Ascending aorta (tissue), 2 donors: ENCODE measurements at regions not wholly inside any gene's neighbourhood (a gene's known extent, or its start where the extent isn't known, plus 50 kb on each side); places are given as distances from the start of the nearest gene placed in this dataset.

Experiments used
- DNase-seq, 2 donors: peaks; one replicate each; pipeline ENCODE4 v3.0.0-alpha.2; 2019; ENCODE audit warnings: low spot score in 2 of 2
- H3K27ac ChIP-seq, 2 donors: fragments of 200-600 bp; sonication (generic); one replicate each; pipeline ENCODE4 v1.5.1; 2016 to 2017; ENCODE audit warnings: mild to moderate bottlenecking in 1 of 2
- H3K27me3 ChIP-seq: fragments of 200-600 bp; sonication (generic); one replicate; pipeline ENCODE4 v1.5.1; 2017
- H3K36me3 ChIP-seq, 2 donors: fragments of 200-600 bp; sonication (generic); one replicate each; pipeline ENCODE4 v1.5.1; 2016
- H3K4me1 ChIP-seq, 2 donors: fragments of 200-600 bp; sonication (generic); one replicate each; pipeline ENCODE4 v1.5.1; 2016 to 2017; ENCODE audit warnings: mild to moderate bottlenecking in 1 of 2
- H3K4me3 ChIP-seq, 2 donors: fragments of 200-600 bp; sonication (generic); one replicate each; pipeline ENCODE4 v1.5.1; 2016 to 2017; ENCODE audit warnings: mild to moderate bottlenecking in 1 of 2
- H3K9me3 ChIP-seq, 2 donors: fragments of 200-600 bp; sonication (generic); one replicate each; pipeline ENCODE4 v1.5.1; 2016
- CTCF ChIP-seq, 3 experiments: fragments of 200-600 bp in 2 of 3; fragments of 450-650 bp in 1 of 3; sonication (generic) in 2 of 3; IDR thresholded peaks; one replicate each; pipeline ENCODE4 v1.5.1; 2016 to 2019; ENCODE audit warnings: antibody characterized with exemption in 3 of 3, mild to moderate bottlenecking in 1 of 3, moderate library complexity in 1 of 3
- intact Hi-C: fragments of 100-400 bp; cut with DNase I; formaldehyde crosslinking; loops from one replicate; pipeline ENCODE4 v1.15.1; 2023

GRCh38 chr4:26113339-26113940 is 199.4 kb downstream of the SMIM20 start:
- TF ChIP-seq CTCF (IDR thresholded peaks at IDR 0.05) = no peak
- no peaks in the 10 kb centered on the region for H3K27me3 ChIP-seq
- no peak overlapping the region for H3K27ac ChIP-seq
- intact Hi-C loops = no loop called here
- H3K9me3 ChIP-seq = peaks cover 0 to 7% of the 10 kb centered on the region in 2 donors
- no peaks in the 10 kb centered on the region for H3K36me3 ChIP-seq
- H3K4me3 ChIP-seq = no peak overlapping the region
- DNase-seq = no peak
- H3K4me1 ChIP-seq = no peaks in the 10 kb centered on the region

DNA sequence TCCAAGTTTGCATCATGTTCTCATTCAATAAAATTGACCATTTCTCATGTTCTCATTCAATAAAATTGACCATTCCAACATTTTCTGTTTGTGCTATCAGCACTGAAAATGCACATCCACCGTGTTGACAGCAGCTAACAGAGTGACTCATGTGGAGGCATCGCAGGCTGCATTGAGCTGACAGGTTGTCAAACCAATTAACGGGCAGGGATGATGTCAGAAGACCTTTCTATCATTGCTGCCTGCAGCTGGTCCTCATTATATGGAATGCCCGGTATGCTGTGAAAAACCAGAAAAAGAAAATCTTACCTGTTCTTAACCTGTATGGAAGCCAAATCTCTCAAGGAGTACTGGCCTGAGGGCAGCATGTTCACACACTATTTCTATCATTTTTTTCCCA is 202.0 kb downstream of the SMIM20 start:
- no peaks in the 10 kb centered on the region for H3K27me3 ChIP-seq
- DNase-seq = no peak
- H3K4me3 ChIP-seq = no peak overlapping the region
- no peak overlapping the region for H3K27ac ChIP-seq
- H3K4me1 ChIP-seq = no peaks in the 10 kb centered on the region
- H3K36me3 ChIP-seq = no peaks in the 10 kb centered on the region
- H3K9me3 ChIP-seq = peaks cover 0 to 7% of the 10 kb centered on the region in 2 donors
- no peak for TF ChIP-seq CTCF (IDR thresholded peaks at IDR 0.05)
- intact Hi-C loops = no loop called here

GRCh38 chr4:26120098-26120825 is 200.6 kb upstream of the RBPJ start:
- no peak for DNase-seq
- Histone ChIP-seq H3K27me3 (no peaks in the 10 kb centered on the region), H3K4me1 (no peaks in the 10 kb centered on the region), H3K9me3 (no peaks in the 10 kb centered on the region), H3K36me3 (no peaks in the 10 kb centered on the region), H3K27ac (no peak overlapping the region), H3K4me3 (no peak overlapping the region)
- intact Hi-C loops = no loop called here
- no peak for TF ChIP-seq CTCF (IDR thresholded peaks at IDR 0.05)

GRCh38 chr4:26122690-26123089 is 198.1 kb upstream of the RBPJ start:
- no peak overlapping the region for H3K27ac ChIP-seq
- intact Hi-C loops = no loop called here
- H3K36me3 ChIP-seq = no peaks in the 10 kb centered on the region
- TF ChIP-seq CTCF (IDR thresholded peaks at IDR 0.05) = no peak
- no peak for DNase-seq
- H3K4me3 ChIP-seq = no peak overlapping the region
- H3K27me3 ChIP-seq = no peaks in the 10 kb centered on the region
- H3K9me3 ChIP-seq = no peaks in the 10 kb centered on the region
- no peaks in the 10 kb centered on the region for H3K4me1 ChIP-seq

- no peak for TF ChIP-seq CTCF (IDR thresholded peaks at IDR 0.05)
- Histone ChIP-seq H3K4me3 (no peak overlapping the region), H3K36me3 (no peaks in the 10 kb centered on the region), H3K27ac (no peak overlapping the region), H3K27me3 (no peaks in the 10 kb centered on the region), H3K9me3 (no peaks in the 10 kb centered on the region), H3K4me1 (no peaks in the 10 kb centered on the region)
- intact Hi-C loops = no loop called here
- no peak for DNase-seq
Measured at GRCh38 chr4:26124753-26125321, 196.0 kb upstream of the RBPJ start.
